ENCODE measurements at regions not wholly inside any gene's neighbourhood (a gene's known extent, or its start where the extent isn't known, plus 50 kb on each side); places are given as distances from the start of the nearest gene placed in this dataset.

- no peaks in the 10 kb centered on the region for H3K36me3 ChIP-seq (replicated peaks in 1 of 2; ENCODE audit: control insufficient read depth in 1 of 2, insufficient read depth in 2 of 2, low read length in 2 of 2)
- H3K27me3 ChIP-seq (ENCODE audit: control insufficient read depth in 1 of 2, insufficient read depth in 2 of 2, low read length in 2 of 2), result no peaks in the 10 kb centered on the region; a peak in 1 of 5 replicates
- in situ Hi-C loops (cut with HindIII; ENCODE audit: extremely low pct_ligation_motif_present, low pct_unique_long_range_greater_than_20kb), result no loop called here
- H3K4me3 ChIP-seq (replicated peaks in 1 of 3; ENCODE audit: insufficient read depth in 1 of 3, low read depth in 2 of 3, low read length in 3 of 3), result no peak overlapping the region
- no peak for DNase-seq (ENCODE audit: low spot score)
- no peak for FAIRE-seq
- TF ChIP-seq ATAD3A (CRISPR knock-in tag; IDR thresholded peaks at IDR 0.05) (no peak), ZNF569 (CRISPR knock-in tag; IDR thresholded peaks at IDR 0.05; ENCODE audit: borderline replicate concordance) (no peak), SRY (CRISPR knock-in tag; IDR thresholded peaks at IDR 0.05) (no peak), ZNF101 (CRISPR knock-in tag; IDR thresholded peaks at IDR 0.05; ENCODE audit: borderline replicate concordance, low read depth) (no peak), SATB2 (CRISPR knock-in tag; IDR thresholded peaks at IDR 0.05) (no peak), MAFG (CRISPR knock-in tag; IDR thresholded peaks at IDR 0.05) (no peak), ZNF563 (CRISPR knock-in tag; IDR thresholded peaks at IDR 0.05) (no peak)
- ATAC-seq, result no peak
- no peak overlapping the region for H3K4me2 ChIP-seq (ENCODE audit: low read depth, low read length)
- intact Hi-C loops (cut with micrococcal nuclease; ENCODE audit: unreplicated experiment), result no loop called here
- WGBS (ENCODE audit: low lambda C conversion rate), result 3% methylated on average over 5 of the region's 5 CpGs
- ChIA-PET CTCF (ENCODE audit: low intra/inter-chr PET ratio, low total read pairs) (no interaction called here), POLR2A (no interaction called here)
- 0 out of 2 replicates have a peak, but pooled peaks cover 5% of the 10 kb centered on the region for H3K4me1 ChIP-seq (ENCODE audit: insufficient read depth, low read length)
- H3K9ac ChIP-seq (ENCODE audit: insufficient read depth, low read depth, low read length), result no peak overlapping the region
- H3K27ac ChIP-seq (ENCODE audit: extremely low read length, insufficient read depth, low read length), result no peak overlapping the region
- no peak overlapping the region for H2AFZ ChIP-seq (ENCODE audit: low read length)
- H3K9me3 ChIP-seq (ENCODE audit: low read length), result peaks cover 35% of the 10 kb centered on the region
- H3K79me2 ChIP-seq (ENCODE audit: insufficient read depth, low read length), result no peaks in the 10 kb centered on the region
- no peaks in the 10 kb centered on the region for H4K20me1 ChIP-seq (ENCODE audit: insufficient read depth, low read length)
- BruUV-seq (replicated peaks), result no TSS peak
These were observed 86.0 kb upstream of the KIF2B start for GRCh38 chr17:53736516-53737240.

DNA sequence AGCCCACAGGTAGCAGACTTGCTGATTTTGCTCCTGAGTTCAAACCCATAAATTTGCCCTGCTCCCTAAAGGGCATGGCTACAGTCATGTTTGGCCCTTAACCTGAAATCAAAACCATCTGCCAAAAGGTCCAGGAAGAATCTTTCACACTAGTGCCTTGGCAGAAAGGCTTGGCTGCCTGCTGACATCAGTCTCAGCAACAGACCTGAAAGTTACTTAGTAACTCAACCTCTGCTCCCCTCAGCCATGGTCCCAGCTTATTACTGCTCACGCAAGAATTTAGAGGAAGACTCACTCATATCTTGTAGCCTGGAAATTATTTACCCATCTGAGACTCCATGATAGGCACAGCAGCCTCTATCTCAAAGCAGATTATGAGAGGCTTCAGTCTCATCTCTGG lies 98.0 kb upstream of the KIF2B start:
- CTCF ChIA-PET (ENCODE audit: low intra/inter-chr PET ratio, low total read pairs), result no interaction called here
- no peaks in the 10 kb centered on the region for H3K36me3 ChIP-seq (replicated peaks in 1 of 2; ENCODE audit: control insufficient read depth in 1 of 2, insufficient read depth in 2 of 2, low read length in 2 of 2)
- H4K20me1 ChIP-seq (ENCODE audit: insufficient read depth, low read length), result no peaks in the 10 kb centered on the region
- in situ Hi-C loops (cut with HindIII; ENCODE audit: extremely low pct_ligation_motif_present, low pct_unique_long_range_greater_than_20kb) (no loop called here), intact Hi-C loops (cut with micrococcal nuclease; ENCODE audit: unreplicated experiment) (no loop called here)
- no peak for DNase-seq (ENCODE audit: low spot score)
- TF ChIP-seq MYNN (CRISPR knock-in tag; IDR thresholded peaks at IDR 0.05; ENCODE audit: low read depth) (no peak), ZNF460 (CRISPR knock-in tag; IDR thresholded peaks at IDR 0.05; ENCODE audit: borderline replicate concordance) (no peak), PHF21A (CRISPR knock-in tag; IDR thresholded peaks at IDR 0.05) (no peak), ZNF407 (CRISPR knock-in tag; IDR thresholded peaks at IDR 0.05; ENCODE audit: not compliant biosample characterization) (no peak)
- no peaks in the 10 kb centered on the region for H3K79me2 ChIP-seq (ENCODE audit: insufficient read depth, low read length)
- no peak overlapping the region for H3K4me2 ChIP-seq (ENCODE audit: low read depth, low read length)
- no peaks in the 10 kb centered on the region for H3K4me1 ChIP-seq (ENCODE audit: insufficient read depth, low read length)
- no peak for FAIRE-seq
- no peak overlapping the region for H2AFZ ChIP-seq (ENCODE audit: low read length)
- no peak overlapping the region for H3K9ac ChIP-seq (ENCODE audit: insufficient read depth, low read depth, low read length)
- peaks cover 86% of the 10 kb centered on the region for H3K9me3 ChIP-seq (ENCODE audit: low read length)
- no peak overlapping the region for H3K27ac ChIP-seq (ENCODE audit: extremely low read length, insufficient read depth, low read length)
- no TSS peak for BruUV-seq (replicated peaks)
- H3K4me3 ChIP-seq (replicated peaks in 1 of 3; ENCODE audit: insufficient read depth in 1 of 3, low read depth in 2 of 3, low read length in 3 of 3), result no peak overlapping the region
- H3K27me3 ChIP-seq (ENCODE audit: control insufficient read depth in 1 of 2, insufficient read depth in 2 of 2, low read length in 2 of 2), result no peaks in the 10 kb centered on the region
- 0% methylated on average over 1 of the region's 1 CpG for WGBS (ENCODE audit: low lambda C conversion rate)
- POLR2A ChIA-PET, result no interaction called here
- no peak for ATAC-seq

All from HepG2 (cell line).